GM12878 (cell line): ENCODE measurements at regions not wholly inside any gene's neighbourhood (a gene's known extent, or its start where the extent isn't known, plus 50 kb on each side); places are given as distances from the start of the nearest gene placed in this dataset.

ENCODE experiments used
- BCL3 ChIP-seq: IDR thresholded peaks from 2 replicates; pipeline ENCODE4 v1.6.1; 2011; ENCODE audit warnings: borderline replicate concordance, low read depth, mild to moderate bottlenecking, moderate library complexity, low read length; ENCODE audit not compliant: insufficient read depth, poor library complexity, severe bottlenecking
- BRCA1 ChIP-seq: IDR thresholded peaks from 2 replicates; pipeline ENCODE4 v1.6.1; 2011; ENCODE audit warnings: low read depth, low read length, improper control_type of control experiment
- CHD2 ChIP-seq: IDR thresholded peaks from 2 replicates; pipeline ENCODE4 v1.6.1; 2011; ENCODE audit warnings: low read depth, low read length, improper control_type of control experiment, borderline replicate concordance
- CTCF ChIP-seq, 3 experiments: IDR thresholded peaks in 2 of 3; conservative IDR thresholded peaks in 1 of 3; 2 replicates each; pipeline ENCODE4 v1.5.1; 2011; ENCODE audit warnings: low read depth in 3 of 3, low read length in 3 of 3, mild to moderate bottlenecking in 3 of 3, control low read depth in 2 of 3, moderate library complexity in 2 of 3, inconsistent platforms in 1 of 3, mixed read lengths in 1 of 3; ENCODE audit not compliant: control insufficient read depth in 2 of 3, insufficient read depth in 1 of 3; ENCODE audit errors: extremely low read depth in 1 of 3
- ELK1 ChIP-seq: IDR thresholded peaks from 2 replicates; pipeline ENCODE4 v1.6.1; 2012; ENCODE audit warnings: low read depth, low read length, improper control_type of control experiment
- NR2F1 ChIP-seq: fragments of 450-650 bp; conservative IDR thresholded peaks from 2 replicates; pipeline ENCODE4 v1.6.1; 2017; ENCODE audit warnings: mild to moderate bottlenecking
- RAD21 ChIP-seq: IDR thresholded peaks from 2 replicates; pipeline ENCODE4 v1.6.1; 2011; ENCODE audit warnings: mild to moderate bottlenecking, low read depth, low read length, moderate library complexity; ENCODE audit not compliant: insufficient read depth
- SIX5 ChIP-seq: IDR thresholded peaks from 2 replicates; pipeline ENCODE4 v1.6.1; 2011; ENCODE audit warnings: mild to moderate bottlenecking, low read depth, low read length, moderate library complexity; ENCODE audit not compliant: severe bottlenecking
- SMARCA5 ChIP-seq: fragments of 450-650 bp; IDR thresholded peaks from 2 replicates; pipeline ENCODE4 v1.6.1; 2017; ENCODE audit warnings: mild to moderate bottlenecking
- SMC3 ChIP-seq: IDR thresholded peaks from 2 replicates; pipeline ENCODE4 v1.6.1; 2011; ENCODE audit warnings: low read length, improper control_type of control experiment, borderline replicate concordance
- SUZ12 ChIP-seq: fragments of 200-600 bp; sonication (generic); IDR thresholded peaks from one replicate; pipeline ENCODE4 v1.6.1; 2018; ENCODE audit warnings: antibody characterized with exemption, mild to moderate bottlenecking; ENCODE audit not compliant: unreplicated experiment
- TAF1 ChIP-seq: IDR thresholded peaks from 2 replicates; pipeline ENCODE4 v1.6.1; 2011; ENCODE audit warnings: mild to moderate bottlenecking, low read depth, low read length, borderline replicate concordance
- TBL1XR1 ChIP-seq: IDR thresholded peaks from 2 replicates; pipeline ENCODE4 v1.6.1; 2012; ENCODE audit warnings: low read depth, low read length, improper control_type of control experiment
- USF1 ChIP-seq: IDR thresholded peaks from 2 replicates; pipeline ENCODE4 v1.6.1; 2011; ENCODE audit warnings: borderline replicate concordance, low read depth, mild to moderate bottlenecking, moderate library complexity, mixed read lengths, low read length; ENCODE audit not compliant: insufficient read depth; ENCODE audit errors: extremely low read length

- no peak for TF ChIP-seq BCL3
- TF ChIP-seq SUZ12, result no peak
- TF ChIP-seq SMC3, result no peak
- no peak for TF ChIP-seq CHD2
- no peak for TF ChIP-seq CTCF (IDR thresholded peaks at IDR 0.05 in 2 of 3, conservative IDR thresholded peaks at IDR 0.05 in 1 of 3; ENCODE audit: control insufficient read depth in 2 of 3, extremely low read depth in 1 of 3, insufficient read depth in 1 of 3, low read depth in 3 of 3, low read length in 3 of 3)
- TF ChIP-seq NR2F1, result no peak
- no peak for TF ChIP-seq SMARCA5
- TF ChIP-seq BRCA1, result no peak
- no peak for TF ChIP-seq RAD21
- no peak for TF ChIP-seq TBL1XR1
- TF ChIP-seq TAF1, result no peak
- TF ChIP-seq ELK1, result no peak
- no peak for TF ChIP-seq SIX5
- no peak for TF ChIP-seq USF1
Observed at GRCh38 chr10:30559180-30559579, 70.4 kb downstream of the LYZL2 start.
